ENCODE measurements at regions not wholly inside any gene's neighbourhood (a gene's known extent, or its start where the extent isn't known, plus 50 kb on each side); places are given as distances from the start of the nearest gene placed in this dataset.

- H3K36me3 ChIP-seq: no peaks in the 10 kb centered on the region
- intact Hi-C loops (cut with DNase I): loop anchor here (2.0 kb wide), 1 partner anchor 17 kb away; no protein-coding TSS in a partner anchor
- 71 to 88% methylated on average over 3 of the region's 3 CpGs for WGBS, 2 donors
- no peaks in the 10 kb centered on the region for H3K4me1 ChIP-seq
- no peaks in the 10 kb centered on the region for H3K9me3 ChIP-seq
- TF ChIP-seq POLR2AphosphoS5 (IDR thresholded peaks at IDR 0.05): no peak
- TF ChIP-seq, protein P1, sequence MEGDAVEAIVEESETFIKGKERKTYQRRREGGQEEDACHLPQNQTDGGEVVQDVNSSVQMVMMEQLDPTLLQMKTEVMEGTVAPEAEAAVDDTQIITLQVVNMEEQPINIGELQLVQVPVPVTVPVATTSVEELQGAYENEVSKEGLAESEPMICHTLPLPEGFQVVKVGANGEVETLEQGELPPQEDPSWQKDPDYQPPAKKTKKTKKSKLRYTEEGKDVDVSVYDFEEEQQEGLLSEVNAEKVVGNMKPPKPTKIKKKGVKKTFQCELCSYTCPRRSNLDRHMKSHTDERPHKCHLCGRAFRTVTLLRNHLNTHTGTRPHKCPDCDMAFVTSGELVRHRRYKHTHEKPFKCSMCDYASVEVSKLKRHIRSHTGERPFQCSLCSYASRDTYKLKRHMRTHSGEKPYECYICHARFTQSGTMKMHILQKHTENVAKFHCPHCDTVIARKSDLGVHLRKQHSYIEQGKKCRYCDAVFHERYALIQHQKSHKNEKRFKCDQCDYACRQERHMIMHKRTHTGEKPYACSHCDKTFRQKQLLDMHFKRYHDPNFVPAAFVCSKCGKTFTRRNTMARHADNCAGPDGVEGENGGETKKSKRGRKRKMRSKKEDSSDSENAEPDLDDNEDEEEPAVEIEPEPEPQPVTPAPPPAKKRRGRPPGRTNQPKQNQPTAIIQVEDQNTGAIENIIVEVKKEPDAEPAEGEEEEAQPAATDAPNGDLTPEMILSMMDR (IDR thresholded peaks at IDR 0.05): no peak
- no peak for TF ChIP-seq EP300 (IDR thresholded peaks at IDR 0.05)
- no peak for TF ChIP-seq POLR2A (IDR thresholded peaks at IDR 0.05)
- H3K27me3 ChIP-seq: no peaks in the 10 kb centered on the region
- H3K4me3 ChIP-seq: no peak overlapping the region
- no peak overlapping the region for H3K27ac ChIP-seq
- no peak for DNase-seq
These were observed 1599.7 kb upstream of the ZEB2 start for GRCh38 chr2:146119586-146119985.

- TF ChIP-seq, protein P1 (IDR thresholded peaks at IDR 0.05): no peak
- TF ChIP-seq EP300 (IDR thresholded peaks at IDR 0.05): no peak
- TF ChIP-seq POLR2A (IDR thresholded peaks at IDR 0.05): no peak
- intact Hi-C loops (cut with DNase I): no loop called here
- Histone ChIP-seq H3K9me3 (no peaks in the 10 kb centered on the region), H3K4me1 (no peaks in the 10 kb centered on the region), H3K27ac (no peak overlapping the region), H3K36me3 (no peaks in the 10 kb centered on the region), H3K4me3 (no peak overlapping the region), H3K27me3 (no peaks in the 10 kb centered on the region)
- WGBS, 2 donors: 65 to 96% methylated on average over 3 of the region's 3 CpGs
- DNase-seq: no peak
These were observed 1589.1 kb upstream of the ZEB2 start for GRCh38 chr2:146108993-146109392.

DNA sequence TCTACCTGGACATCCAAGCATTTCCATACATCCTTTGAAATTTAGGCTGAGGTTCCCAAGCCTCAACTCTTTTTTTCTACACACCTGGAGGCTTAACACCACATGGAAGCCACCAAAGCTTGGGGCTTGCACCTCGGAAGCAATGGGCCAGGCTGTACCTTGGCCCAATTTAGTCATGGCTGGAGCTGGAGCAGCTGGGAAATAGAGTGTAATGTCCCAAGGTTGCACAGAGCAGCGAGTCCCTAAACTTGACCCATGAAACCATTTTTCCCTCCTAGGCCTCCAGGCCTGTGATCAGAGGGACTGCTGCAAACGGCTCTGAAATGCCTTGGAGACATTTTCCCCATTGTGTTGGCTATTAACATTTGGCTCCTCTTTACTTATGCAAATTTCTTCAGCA lies 1574.3 kb upstream of the ZEB2 start:
- no peak for DNase-seq
- H3K9me3 ChIP-seq: peaks cover 4 to 9% (median 7%) of the 10 kb centered on the region in 4 donors
- intact Hi-C loops (cut with DNase I): no loop called here
- no peaks in the 10 kb centered on the region for H3K4me1 ChIP-seq
- WGBS, 2 donors: 67 to 81% methylated on average over 3 of the region's 3 CpGs
- no peak overlapping the region for H3K27ac ChIP-seq
- no peak for TF ChIP-seq POLR2A (IDR thresholded peaks at IDR 0.05)
- TF ChIP-seq, protein P1 (IDR thresholded peaks at IDR 0.05): no peak
- TF ChIP-seq EP300 (IDR thresholded peaks at IDR 0.05): no peak
- no peak for TF ChIP-seq POLR2AphosphoS5 (IDR thresholded peaks at IDR 0.05)
- no peak overlapping the region for H3K4me3 ChIP-seq
- no peaks in the 10 kb centered on the region for H3K27me3 ChIP-seq
- H3K36me3 ChIP-seq: no peaks in the 10 kb centered on the region

DNA sequence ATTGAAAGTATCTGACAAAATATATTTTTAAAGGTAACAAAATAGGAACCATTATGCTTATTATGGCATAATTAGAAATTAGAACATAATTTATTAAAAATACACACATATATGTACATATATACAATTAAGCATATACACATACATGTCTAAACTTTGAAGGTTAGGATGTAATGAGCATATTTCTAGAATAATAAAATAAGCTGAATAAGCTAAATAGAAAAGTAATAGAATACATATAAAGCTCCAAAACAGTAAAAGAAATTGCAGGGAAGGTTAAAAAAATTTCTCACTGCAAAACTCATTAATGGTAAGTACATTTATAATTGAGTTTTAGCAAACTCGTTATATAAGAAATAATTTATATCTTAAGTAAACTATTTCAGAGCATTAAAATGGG lies 1561.5 kb upstream of the ZEB2 start:
- 73 to 83% methylated on average over 1 of the region's 1 CpG for WGBS, 2 donors
- intact Hi-C loops (cut with DNase I): no loop called here
- Histone ChIP-seq H3K27ac (no peak overlapping the region), H3K4me1 (no peaks in the 10 kb centered on the region), H3K36me3 (no peaks in the 10 kb centered on the region), H3K9me3 (no peaks in the 10 kb centered on the region), H3K27me3 (no peaks in the 10 kb centered on the region), H3K4me3 (no peak overlapping the region)
- no peak for TF ChIP-seq POLR2A (IDR thresholded peaks at IDR 0.05)
- TF ChIP-seq EP300 (IDR thresholded peaks at IDR 0.05): no peak
- TF ChIP-seq, protein P1 (IDR thresholded peaks at IDR 0.05): no peak
- no peak for TF ChIP-seq POLR2AphosphoS5 (IDR thresholded peaks at IDR 0.05)
- DNase-seq: no peak

GRCh38 chr2:146080925-146081324 lies 1561.0 kb upstream of the ZEB2 start:
- TF ChIP-seq EP300 (IDR thresholded peaks at IDR 0.05) (no peak), POLR2A (IDR thresholded peaks at IDR 0.05) (no peak), POLR2AphosphoS5 (IDR thresholded peaks at IDR 0.05) (no peak)
- TF ChIP-seq, protein P1 (IDR thresholded peaks at IDR 0.05): no peak
- intact Hi-C loops (cut with DNase I): no loop called here
- no peaks in the 10 kb centered on the region for H3K27me3 ChIP-seq
- no peaks in the 10 kb centered on the region for H3K9me3 ChIP-seq
- no peak for DNase-seq
- 80 to 90% methylated on average over 2 of the region's 2 CpGs for WGBS, 2 donors
- no peak overlapping the region for H3K4me3 ChIP-seq
- H3K36me3 ChIP-seq: no peaks in the 10 kb centered on the region
- H3K27ac ChIP-seq: no peak overlapping the region
- no peaks in the 10 kb centered on the region for H3K4me1 ChIP-seq

Measured in sigmoid colon (tissue), 6 donors.